Mesenteric fat pad (tissue), 1 donor: ENCODE measurements at regions not wholly inside any gene's neighbourhood (a gene's known extent, or its start where the extent isn't known, plus 50 kb on each side); places are given as distances from the start of the nearest gene placed in this dataset.
"Not testable (repeated sequence)": the region's sequence is repeated elsewhere in the genome, so short reads cannot be mapped to it uniquely, and the experiment has no call there.

Experiments used
- DNase-seq: peaks from one replicate; pipeline ENCODE4 v3.0.0-alpha.2; 2020; ENCODE audit warnings: low spot score
- donor health status: DM: yes; HTN: yes; CAD: no.

DNA sequence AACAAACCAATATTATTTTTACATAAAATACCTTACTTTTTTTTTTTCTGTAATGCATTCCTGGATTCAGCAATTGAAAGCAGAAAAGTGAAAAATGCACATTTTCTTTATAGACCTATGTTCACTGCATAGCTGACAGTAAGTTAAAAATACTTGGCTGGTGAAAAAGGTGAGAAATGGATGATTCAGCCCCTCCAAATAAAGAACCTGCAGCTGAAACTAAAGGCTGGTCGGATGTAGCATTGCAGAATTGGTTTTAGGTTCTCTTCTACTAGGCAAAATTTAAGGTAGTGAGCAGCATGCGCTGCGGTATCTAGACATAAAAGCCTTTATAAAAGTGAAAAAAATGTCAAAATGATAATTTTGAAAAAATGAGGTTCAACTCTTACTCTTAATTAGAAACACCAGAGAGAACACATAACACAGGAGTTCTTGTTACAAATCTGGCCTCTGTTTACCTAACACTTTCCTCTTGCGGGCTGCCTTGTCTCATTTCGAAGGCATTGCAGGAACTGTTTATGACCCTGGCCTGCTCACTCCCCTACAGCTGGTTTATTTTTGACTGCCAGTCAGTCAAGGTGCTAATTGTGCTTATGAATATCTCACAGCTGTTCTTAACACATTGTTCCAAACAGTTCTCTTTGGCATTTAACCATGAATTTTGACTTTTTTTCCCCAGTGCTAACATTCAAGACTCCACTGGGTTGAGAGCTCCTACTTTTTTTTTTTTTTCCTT lies 455.4 kb upstream of the TBL1XR1 start:
- DNase-seq, result no peak

GRCh38 chr3:177657243-177657642 lies 460.0 kb upstream of the TBL1XR1 start:
- DNase-seq, result no peak

DNA sequence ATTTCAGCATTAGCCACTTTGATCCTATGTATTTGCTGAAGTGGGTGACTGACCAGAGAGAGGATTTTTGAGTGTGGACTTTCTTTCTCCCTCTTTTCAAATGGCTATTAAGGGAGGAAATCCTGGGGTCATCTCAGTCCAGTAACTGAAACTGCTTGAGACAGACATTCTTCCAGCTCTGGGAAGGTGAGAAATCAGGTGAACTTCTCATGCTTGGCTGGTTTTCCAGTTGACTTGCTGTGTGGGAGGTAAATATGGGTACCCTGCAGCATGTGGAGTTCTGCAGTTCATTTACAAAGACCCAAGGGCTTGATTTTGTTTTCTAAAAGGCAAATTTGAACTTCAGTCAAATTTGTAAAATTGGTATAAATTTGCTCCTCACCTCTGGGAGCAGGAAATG lies 461.1 kb upstream of the TBL1XR1 start:
- no peak for DNase-seq

DNA sequence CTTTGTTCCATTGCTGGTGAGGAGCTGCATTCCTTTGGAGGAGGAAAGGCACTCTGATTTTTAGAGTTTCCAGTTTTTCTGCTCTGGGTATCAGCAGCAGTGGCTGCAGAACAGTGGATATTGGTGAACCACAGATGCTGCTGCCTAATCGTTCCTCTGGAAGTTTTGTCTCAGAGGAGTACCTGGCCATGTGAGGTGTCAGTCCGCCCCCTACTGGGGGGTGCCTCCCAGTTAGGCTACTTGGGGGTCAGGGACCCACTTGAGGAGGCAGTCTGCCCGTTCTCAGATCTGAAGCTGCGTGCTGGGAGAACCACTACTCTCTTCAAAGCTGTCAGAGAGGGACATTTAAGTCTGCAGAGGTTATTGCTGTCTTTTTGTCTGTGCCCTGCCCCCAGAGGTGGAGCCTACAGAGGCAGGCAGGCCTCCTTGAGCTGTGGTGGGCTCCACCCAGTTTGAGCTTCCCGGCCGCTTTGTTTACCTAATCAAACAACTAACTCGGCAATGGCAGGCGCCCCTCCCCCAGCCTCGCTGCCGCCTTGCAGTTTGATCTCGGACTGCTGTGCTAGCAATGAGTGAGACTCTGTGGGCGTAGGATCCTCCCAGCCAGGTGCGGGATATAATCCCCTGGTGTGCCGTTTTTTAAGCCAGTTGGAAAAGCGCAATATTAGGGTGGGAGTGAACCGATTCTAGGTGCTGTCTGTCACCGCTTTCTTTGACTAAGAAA lies 467.3 kb upstream of the TBL1XR1 start:
- not testable (repeated sequence) for DNase-seq

- DNase-seq, result no peak
These were observed 468.0 kb upstream of the TBL1XR1 start for GRCh38 chr3:177665122-177665808.

- no peak for DNase-seq
These were observed 475.1 kb upstream of the TBL1XR1 start for GRCh38 chr3:177672252-177672911.

DNA sequence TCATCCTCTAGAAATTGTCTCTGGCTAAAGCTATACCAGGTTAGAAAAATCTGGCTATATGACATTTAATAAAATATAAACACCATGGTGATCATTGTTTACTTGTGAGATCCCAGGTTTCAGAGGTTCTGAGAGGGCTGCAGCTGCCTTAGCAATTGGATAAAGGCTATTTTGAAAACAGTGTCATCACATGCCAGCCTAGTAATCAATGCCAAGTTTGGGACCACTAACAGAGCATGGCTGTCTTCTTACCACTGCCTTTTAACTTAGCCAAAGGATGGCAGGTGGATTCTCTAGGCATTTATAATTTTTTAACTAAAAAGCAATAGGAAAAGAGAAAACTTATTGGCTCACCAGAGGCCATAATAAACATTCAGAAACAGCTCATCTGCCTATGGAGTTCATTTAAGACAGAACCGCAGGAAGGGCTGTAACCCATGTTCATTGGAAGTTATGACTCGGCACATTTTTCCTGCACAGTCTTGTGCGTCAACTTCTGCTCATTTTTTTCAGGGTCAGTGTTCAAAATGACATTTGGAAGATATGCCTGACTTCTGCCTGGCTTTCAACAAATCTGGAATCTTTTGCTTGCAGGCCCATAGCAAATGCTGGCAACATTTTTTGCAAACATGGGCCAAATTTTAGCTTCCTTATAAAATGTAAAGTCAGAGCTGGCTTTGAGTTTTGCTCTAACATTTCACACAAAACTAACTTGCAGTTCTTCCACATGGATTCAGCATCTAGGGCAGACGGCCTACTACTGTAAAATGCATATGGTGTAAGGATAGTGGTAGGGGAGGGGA lies 476.0 kb upstream of the TBL1XR1 start:
- no peak for DNase-seq

DNA sequence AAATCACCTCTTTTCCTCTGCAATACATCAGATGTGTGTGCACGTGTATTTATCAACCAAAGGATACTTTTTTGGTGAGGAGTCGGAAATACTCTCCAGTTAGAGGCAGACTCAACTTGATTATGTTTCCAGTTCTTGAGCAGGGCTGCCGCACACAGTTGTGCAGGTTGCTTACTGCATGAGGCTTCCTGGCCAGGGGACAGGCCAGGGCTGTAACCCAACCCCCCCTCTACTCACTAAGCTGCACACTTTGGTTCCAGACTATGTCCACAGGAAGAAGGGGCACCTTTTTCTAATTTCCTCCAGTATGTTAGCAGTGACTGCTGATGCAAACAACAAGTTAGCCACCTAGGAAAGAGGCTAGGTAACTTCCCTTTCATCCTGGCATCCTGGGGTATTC lies 476.9 kb upstream of the TBL1XR1 start:
- no peak for DNase-seq

DNA sequence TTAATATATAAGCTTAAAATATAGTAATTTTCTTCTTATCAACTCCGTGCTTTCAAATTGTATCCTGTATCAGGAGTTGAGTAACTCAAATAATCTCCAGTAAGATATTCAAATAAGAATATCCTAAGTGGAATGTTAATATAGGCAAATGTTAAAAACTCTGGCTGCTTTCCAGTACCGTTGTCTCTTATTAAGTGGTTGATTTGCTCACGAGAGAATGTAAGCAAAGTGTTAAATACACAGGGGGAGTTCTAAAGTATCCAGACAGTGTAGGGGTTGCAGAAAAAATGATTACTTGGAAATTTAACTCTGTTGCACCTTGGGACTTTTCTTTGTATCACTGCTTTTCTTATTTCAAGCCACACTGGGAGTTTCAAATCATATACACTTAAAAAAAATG lies 478.9 kb upstream of the TBL1XR1 start:
- no peak for DNase-seq

- no peak for DNase-seq
These were observed 479.8 kb upstream of the TBL1XR1 start for GRCh38 chr3:177676947-177677587.

- no peak for DNase-seq
These were observed 482.5 kb upstream of the TBL1XR1 start for GRCh38 chr3:177679568-177680471.

DNA sequence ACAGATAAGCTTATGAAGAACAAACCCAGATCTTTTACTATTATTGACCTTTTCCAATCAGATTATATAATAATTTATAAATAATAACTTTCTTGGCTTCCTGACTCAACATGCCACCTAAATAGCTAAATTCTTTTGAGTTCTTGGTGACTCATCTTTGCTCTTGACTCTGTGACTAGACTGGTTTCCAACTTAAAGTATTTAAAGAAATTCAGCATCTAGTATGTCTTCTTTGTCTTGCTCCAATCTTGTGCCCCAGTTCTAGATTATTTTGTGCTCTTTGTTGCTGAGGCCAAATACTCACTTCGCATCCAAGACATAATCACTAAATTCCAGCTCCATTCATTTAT lies 483.2 kb upstream of the TBL1XR1 start:
- no peak for DNase-seq

DNA sequence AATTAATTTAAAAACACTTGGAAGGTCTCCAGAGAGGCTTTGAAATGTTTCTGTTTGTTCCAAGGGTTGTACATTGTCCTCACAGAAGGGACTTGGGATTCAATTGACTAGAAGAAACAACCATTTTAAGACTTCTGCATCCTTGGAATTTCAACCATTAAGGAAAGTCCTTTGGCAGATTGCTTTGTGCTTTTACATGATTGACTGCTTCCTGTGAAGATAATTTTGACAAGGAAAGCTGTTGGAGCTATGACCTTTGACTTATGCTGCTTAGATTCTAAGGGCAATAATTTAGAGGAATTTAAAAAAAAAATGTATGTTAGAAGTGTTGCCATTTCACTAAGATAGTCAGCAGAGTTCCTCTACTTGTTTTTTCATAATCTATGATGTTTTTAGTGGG lies 483.9 kb upstream of the TBL1XR1 start:
- no peak for DNase-seq

GRCh38 chr3:177681852-177682251 lies 484.6 kb upstream of the TBL1XR1 start:
- DNase-seq, result no peak

- no peak for DNase-seq
These were observed 486.3 kb upstream of the TBL1XR1 start for GRCh38 chr3:177683586-177683985.

DNA sequence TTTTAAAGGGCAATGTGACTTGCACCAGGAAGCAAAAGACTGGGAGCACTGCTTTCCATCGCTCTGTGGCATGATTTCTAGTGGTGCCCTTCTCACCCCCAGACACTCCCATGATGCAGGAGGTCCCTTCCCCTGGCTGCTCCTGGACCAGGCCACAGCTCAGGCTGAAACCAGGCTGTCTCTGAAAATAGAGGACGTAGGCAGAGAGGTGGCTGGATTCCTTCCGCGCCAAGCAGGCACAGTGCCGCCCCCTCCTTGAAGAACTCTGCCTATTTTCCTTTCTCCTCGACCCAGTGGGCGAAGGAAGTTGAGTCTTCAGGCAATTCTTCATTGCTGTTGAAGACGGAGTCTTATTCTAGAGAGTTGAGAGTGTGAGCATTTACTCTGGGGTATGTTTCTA lies 489.4 kb upstream of the TBL1XR1 start:
- no peak for DNase-seq

DNA sequence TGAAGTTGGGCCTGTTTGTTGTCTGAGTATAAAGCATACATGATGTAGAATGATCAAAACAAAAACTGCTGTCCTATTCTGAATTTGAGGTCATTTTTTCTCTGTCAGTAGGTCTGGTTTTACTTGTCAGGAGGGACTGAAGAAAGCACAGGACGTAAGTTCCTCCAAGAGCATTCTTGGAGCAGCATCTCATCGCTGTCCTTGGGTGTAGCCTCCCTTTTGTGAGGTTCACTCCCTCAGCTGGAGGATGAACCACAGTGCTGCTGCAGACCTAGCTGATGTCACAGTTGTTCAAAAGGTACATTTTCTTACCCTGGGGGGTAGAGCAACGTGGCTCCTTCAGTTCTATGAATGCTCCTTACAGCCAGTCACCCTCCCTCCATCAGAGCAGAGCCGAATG lies 490.0 kb upstream of the TBL1XR1 start:
- DNase-seq, result no peak

DNA sequence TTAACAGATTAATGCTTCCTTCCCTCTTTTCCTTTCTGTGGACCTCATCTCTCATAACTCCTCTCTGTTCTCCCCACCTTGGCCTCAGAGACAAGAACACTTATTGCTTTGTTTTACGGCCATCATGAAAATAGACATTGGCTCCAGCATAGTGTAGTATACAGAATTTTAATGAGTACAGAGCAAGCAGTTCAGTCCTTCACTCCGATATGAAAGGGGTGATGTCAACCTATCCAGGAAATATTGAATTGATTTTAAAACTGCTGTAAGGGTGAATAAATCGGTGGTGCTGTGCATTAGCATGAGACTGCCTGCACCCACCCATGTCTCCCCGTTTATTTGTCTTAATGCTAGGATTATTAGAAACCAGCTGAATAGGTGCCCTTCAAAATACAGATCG lies 490.9 kb upstream of the TBL1XR1 start:
- DNase-seq, result no peak

DNA sequence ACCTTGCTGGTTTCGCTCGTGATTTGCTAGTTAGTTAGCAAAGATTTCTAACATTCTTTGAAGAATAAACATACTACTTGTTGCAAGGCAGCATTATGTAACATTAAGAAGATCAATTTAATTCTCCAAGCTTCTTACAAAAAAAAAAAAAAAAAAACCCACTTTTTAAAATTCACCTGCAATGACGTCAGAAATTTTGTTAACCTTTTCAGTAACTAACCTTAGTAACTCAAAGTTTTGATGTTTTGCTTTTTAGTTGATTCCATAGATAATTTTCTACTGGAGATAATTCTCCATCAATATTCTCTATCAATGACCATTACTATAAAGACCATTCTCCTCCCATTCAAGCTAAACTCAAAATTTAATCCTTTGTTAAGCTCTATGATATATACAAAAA lies 491.8 kb upstream of the TBL1XR1 start:
- DNase-seq, result no peak

GRCh38 chr3:177689869-177690268 lies 492.6 kb upstream of the TBL1XR1 start:
- no peak for DNase-seq
